GM20431 (cell line): ENCODE measurements at regions not wholly inside any gene's neighbourhood (a gene's known extent, or its start where the extent isn't known, plus 50 kb on each side); places are given as distances from the start of the nearest gene placed in this dataset.

Source experiments
- in situ Hi-C: fragments of 300-500 bp; cut with MseI, MboI; formaldehyde crosslinking; loops from one replicate; pipeline ENCODE4 v1.15.0; 2020; ENCODE audit warnings: low sequenced_read_pairs; ENCODE audit not compliant: unreplicated experiment

DNA sequence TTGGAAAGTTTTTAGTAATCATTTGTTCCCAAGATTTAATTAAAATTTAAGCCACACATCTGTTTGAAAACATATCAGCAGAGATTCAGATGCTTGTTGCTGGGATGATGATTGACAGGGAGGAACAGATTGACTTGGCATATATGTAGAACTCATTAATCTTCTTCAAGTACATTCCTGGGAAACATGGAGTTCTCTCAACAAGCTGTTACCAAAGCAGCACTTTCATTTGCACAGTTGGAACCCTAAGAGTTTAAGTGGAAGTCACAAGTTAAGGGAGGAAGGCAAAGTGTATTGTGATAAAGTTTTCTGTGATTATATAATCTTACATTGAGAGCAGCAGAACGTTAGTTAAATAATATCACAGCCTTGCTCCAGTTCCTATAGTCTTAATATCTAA lies 485.4 kb upstream of the CELF2 start:
- in situ Hi-C loops = no loop called here

DNA sequence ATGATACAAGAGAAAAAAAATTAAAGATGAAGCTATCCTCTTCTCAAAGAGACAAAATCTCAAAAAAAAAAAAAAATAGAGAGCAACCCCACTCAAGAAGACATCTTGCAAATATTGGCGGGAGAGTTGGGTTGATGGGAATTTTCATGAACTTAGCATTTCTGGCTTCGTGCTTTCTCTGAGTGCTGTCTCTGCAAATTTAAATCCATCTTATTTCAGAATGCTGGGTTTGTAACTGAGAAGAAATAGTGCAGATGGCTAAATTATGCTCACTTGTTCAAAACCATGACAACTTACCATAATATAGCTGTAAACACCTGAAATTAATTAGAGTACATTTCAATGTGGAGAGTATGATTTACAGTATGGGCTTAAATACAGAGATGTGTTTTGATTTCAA lies 484.8 kb upstream of the CELF2 start:
- in situ Hi-C loops = no loop called here

DNA sequence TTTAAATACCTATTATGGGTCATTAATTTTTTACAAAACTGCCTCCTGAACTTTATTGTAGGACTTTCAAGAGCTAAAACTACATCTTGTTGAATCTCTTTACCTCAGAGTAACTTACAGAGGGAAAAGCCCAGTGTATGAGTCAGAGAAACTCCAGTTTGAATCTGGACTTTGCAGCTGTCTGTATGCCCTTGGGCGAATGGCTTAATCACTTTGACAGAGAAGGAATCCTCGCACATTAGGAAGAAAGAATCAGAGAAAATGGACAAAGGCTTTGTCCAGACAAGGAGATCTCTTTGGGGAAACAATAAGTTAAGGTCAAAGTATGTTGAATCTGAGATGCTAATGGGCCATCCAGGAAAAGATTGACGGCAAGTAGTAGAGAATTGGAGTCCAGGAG lies 484.2 kb upstream of the CELF2 start:
- in situ Hi-C loops = no loop called here

DNA sequence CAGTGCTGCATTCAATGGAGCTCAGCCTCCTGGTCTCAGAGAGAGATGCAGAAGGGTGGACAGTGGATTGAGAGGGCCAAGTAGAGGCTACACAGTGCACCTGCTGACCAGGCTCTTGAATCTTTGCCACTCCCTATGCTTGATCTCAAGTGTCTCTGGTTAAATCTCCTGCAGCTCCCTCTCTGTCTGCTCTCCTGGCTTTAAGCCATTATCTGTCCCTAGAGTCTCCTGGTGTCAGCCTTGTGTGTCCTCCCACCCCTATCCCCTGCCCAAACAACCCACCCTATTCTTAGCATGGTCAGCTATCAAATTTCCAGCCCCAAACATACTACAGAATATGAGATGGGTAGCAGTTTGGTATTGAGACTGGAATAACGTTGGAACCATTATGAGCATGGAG lies 479.3 kb upstream of the CELF2 start:
- in situ Hi-C loops = no loop called here

DNA sequence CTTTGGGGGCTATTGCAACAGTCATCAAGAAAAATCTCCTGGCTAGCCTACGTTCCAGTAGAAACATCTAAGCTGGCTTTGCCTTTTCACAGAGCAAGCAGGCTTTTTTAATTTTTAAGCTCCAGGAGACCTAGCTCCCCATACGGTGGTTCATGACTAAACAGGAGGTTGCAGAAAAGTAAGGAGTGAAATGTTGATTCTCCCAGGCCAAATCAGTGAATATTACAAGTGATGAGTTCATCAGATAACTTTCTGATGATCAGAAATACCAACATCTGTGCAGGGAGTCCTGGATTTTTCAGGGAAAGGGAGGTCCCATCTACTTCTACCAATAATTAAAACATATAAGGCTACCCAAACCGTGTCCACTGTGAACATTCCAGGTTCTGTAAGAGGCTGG lies 477.3 kb upstream of the CELF2 start:
- in situ Hi-C loops = no loop called here

DNA sequence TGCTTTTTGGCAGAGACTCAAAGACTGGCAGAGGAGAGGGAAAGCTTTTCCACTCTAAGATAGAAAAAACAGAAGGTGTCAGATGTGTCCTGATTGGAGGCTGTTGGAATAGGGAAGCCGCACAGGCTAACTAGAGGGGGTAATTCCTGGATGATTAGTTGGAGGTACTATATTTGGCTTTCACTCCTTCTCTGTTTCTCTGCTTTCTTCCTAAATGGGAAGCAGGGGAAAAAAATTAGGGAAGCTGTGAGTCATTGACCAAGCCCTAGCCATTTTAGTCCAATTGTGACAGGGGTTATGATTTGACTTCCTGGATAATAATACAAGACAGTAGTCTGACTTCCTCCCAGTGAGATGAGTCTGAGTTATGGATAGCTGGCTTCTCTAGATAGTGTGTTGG lies 475.2 kb upstream of the CELF2 start:
- in situ Hi-C loops = no loop called here

DNA sequence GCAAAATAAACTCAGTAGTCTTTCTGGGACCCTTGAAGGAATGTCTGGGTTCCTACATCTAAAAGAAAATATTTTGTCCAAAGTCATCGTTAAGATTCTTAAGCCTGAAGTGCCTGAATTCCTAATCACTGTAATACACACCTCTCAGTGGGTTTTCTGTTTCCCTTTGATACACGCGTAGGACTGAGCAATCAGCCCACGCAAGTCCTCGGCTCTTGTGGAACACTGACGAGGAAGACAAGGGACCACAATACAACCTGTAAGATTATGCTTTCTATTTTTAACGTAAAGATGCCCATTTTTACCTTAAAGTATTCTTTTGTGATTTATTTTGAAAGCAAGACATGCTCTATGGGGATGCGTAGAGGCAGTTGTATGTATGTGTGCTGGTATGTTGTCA lies 472.8 kb upstream of the CELF2 start:
- in situ Hi-C loops = no loop called here

DNA sequence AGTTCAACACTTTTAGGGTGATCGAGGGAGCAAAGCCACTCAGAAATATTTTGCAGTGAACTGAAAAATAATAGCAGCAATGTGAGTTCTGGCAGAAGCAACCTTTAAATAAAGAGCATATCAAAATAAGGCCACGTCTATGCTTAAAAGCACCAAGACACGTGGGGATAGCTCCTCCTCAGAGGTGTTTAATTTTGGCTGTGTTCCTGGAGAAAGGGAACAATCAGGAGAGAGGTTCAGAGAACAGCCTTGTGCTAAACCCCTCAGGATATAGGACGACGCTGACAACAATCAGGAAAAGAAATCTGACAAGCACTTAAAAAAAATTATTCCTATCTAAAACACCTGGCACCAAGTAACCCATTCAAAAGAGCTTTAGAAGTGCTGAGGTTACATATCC lies 471.9 kb upstream of the CELF2 start:
- in situ Hi-C loops = no loop called here

DNA sequence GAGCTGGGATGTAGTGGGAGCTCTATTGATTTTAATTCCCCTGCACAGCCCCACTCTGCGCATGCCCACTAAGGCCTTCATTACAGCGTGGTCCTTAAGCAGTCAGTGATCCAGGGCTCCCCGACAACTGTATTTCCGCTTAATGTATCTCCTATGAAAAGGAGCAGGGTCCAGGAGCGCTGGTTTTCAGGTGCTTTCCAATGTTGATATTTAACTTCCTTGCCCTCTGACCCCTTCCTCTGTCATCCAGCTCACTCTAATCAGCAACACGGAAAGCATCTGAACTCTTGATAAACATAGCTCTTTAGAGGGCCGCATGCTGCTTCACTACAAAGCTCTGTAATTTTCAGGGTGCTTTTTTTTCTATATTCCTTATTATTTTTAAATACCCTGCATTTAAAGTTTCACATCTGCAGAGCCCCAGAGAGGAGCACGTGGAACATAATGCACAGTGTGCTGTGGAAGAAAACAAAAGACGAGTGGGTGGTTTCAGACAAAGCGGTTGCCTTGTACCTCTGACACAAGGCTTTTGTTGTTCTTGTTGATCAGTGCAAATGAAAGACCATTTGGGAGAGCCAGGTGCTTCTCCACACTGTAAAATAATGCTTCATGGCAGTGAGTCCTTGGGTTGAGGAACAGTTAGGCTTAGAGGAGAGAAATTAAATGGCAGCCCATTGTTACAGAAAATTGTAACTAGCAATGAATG lies 465.9 kb upstream of the CELF2 start:
- in situ Hi-C loops = no loop called here

DNA sequence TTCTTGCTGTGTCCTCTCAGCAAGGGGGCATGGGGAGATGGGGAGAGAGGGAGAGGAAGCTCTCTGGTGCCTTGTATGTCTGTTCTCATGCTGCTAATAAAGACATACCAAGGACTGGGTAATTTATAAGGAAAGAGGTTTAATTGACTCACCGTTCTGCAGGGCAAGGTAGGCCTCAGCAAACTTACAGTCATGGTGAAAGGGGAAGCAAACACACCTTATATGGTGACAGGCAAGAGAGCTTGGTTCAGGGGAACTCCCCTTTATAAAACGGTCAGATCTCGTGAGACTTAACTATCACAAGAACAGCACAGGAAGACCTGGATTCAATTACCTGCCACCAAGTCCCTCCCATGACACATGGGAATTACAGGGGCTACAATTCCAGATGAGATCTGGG lies 464.7 kb upstream of the CELF2 start:
- in situ Hi-C loops = no loop called here

DNA sequence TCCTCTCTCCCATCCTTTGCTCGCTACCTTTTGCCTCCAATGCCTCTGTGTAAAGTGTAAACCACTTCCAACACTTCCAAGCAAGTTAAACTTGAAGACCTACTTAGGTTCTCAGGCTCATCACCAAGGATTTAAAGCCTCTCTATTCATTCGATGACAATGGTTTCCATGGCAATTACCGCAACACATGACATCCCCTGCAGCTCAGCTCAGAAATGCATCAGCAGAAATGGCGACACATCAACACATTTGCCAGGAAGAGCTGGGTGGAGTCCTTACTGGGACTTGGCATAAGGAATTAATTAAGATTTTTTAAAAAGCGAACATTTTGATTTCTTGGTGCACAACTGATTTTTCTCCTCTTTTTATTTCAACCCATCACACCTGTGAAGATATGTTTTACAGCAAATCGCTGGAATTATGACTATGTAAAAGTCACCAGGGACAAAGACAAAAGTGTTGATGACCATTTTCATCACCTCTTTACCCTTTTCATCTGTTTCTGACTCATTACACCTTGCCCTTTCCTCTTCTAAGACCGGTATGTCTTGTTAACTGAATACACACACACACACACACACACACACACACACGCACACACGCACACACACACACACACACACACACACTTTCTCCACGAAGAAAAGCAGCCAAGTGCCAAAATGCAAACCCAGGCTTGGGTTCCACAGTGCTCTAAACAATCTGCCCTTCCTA lies 453.4 kb upstream of the CELF2 start:
- in situ Hi-C loops = no loop called here

DNA sequence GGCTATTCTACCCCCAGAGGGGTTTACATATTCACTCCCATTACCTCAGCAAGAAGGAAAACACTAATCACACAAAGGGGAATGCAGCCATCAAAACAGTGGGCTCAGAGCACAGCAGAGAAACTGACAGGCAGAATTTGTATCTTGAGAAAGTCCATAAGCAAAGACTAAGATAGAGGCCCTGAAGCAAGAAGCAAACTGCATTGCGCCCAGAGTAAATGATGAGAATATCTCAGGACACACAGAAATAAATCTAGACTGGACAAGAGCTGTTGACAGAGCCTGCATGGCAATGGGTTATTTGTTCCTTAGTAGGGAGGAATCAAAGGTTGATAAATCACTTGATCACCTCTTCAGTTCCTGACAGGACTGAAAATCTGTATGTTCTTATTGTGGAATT lies 440.7 kb upstream of the CELF2 start:
- in situ Hi-C loops = no loop called here

DNA sequence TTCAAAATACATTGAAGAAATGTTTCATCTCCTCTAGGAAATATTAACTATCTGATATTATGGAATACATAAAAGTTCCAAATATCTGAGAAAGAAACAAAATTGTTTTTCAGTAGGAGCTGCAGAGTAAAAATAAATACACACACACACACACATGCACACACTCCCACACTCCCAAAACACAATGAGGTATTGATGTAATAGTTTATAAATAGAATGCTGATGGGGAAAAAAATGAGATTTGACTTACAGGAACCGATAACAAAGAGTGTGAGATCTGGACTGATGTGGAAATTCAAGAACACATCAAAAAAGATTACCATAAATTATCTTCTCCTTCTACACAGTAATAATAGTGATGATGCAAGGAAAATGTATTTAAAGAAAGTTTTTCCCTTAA lies 438.0 kb upstream of the CELF2 start:
- in situ Hi-C loops = no loop called here

DNA sequence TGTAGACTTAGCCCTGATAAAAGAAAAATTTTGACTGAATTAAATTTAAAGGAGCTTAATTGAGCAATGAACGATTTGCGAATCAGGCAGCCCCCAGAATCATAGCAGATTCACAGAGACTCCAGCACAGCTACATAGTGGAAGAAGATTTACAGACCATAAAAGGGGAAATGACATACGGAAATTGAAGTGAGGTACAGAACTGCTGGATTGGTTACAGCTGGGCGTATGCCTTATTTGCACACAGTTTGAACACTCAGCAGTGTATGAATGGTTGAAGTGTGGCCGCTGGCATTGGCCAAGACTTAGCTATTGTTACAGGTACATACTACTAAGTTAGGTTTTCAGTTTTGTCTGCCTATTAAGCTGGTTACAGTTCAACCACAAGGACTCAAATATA lies 433.5 kb upstream of the CELF2 start:
- in situ Hi-C loops = no loop called here

DNA sequence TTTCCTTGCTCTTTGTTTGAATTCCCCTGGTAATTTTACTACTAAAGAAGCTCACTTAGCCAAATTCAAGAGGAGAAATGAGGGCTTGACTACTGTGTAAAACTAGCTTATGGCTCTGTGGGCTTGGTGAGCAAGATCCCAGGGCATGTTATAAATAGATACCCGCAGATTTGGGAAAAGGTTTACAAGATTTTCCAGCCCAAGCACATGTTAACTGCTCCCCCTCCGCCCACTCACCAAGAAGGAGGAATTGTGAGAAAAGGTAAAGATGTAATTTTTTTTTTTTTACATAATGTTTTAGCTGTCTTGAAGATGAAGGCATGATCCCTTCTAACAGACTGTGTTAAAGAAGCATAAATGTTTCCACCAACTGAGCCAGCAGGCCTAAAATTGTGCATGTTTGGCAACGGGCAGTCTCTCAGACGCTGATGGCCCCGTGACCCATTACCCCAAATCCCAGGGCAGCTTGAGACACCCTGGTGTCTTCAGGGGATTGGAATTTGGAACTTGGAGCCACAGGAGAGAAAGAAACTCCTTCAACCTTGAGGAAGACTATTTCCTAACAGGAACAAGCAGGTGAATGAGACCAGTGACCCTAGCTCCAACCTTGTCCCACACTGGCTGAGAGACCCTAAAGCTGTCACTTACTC lies 429.8 kb upstream of the CELF2 start:
- in situ Hi-C loops = no loop called here

DNA sequence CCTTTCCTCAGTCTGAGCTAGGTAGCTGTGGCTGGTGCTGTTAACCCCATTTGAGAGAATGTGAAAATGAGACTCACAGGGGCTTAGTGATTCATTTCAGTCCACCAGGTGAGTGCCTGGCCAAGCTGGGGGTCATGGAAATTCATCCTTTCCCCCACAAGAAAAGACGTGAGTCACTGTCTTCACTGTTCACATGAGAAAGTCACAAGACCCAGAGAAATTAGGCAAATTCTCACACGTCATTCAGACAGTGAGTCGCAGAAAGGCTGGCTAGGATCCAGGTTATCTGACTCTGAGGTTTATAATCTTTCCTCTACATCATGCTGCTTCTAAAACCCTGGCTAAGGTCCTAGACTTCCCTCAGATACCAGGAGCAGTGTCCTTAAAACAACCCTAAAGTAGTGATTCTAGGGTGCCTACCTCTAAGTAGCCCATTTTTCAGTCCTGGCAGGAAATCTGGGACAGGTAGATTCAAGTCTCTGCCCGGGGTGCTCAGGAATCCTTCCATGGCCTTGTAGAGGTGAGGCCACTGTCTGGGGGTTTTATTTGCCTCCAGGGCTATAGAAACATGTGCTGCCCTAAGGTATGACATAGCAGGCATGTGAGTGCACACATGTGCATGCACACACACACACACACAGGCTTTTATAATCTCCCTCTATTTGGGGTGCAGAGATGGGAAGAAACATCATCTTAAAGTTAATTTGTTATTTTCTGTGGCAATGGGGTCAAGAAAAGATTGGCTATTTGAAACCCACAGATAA lies 427.9 kb upstream of the CELF2 start:
- in situ Hi-C loops = no loop called here

DNA sequence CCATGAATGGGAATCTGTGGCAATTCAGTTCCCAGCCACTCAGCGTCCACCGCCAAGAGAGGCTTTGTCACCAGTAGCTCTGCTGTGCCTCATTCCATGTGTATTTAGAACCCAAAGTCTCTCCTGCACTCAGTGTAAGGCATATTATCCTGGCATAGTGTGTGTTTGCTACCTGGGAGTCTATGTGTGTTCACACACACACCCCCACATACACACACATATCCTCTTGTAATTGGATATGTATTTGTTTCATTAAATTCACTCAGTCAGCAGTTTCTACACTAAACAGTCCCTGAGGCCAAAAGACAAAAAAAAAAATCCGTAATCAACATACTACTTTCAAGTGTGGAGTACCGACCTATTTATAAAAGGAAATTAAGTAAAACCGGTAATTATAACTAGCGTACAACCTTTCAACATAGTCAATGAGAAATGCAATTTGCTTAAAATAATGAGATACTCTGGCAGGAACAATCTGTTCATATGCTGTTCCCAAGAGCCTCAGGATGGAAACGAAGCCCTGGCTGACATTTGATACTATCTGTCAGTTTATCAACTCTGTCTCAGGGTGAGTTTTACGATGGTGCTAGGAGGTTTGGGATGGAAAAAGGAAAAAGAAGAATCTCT lies 425.8 kb upstream of the CELF2 start:
- in situ Hi-C loops = no loop called here

DNA sequence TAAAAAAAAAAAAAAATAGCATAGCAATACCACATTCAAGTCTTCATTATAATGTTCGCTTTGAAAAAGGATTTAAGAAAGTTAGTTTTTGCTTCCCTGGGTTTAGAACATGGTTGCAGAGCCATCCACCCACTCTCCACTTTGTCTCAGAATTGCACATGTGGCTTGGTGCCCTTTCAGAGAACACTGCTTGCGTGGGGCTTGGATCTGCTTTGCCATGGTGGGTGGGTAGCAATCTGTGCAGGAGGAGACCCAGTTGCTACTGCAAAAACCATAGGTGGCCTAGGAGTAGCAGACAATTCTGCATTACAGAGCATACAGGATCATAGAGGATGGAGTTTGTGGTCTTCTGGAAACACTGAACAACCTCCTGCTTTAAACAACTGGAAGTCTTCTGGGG lies 421.4 kb upstream of the CELF2 start:
- in situ Hi-C loops = no loop called here

DNA sequence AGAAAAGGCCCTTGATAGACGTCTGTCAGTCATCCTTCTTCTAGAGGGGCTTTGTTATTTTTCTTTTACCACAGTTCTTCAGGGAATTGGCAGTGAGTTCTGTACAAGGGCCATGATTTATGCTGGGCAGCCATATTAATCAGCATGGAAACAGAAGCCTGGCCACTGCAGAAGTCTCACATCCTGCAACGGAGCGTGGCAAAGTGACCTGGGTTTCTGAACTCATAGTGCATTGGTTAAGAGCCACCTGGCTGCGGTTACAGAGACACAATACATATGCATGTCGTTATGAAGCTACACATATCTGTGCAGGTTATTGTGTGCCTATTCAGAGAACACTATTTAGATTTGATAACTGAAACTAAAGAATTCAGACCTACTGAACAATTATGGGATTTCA lies 419.4 kb upstream of the CELF2 start:
- in situ Hi-C loops = no loop called here

DNA sequence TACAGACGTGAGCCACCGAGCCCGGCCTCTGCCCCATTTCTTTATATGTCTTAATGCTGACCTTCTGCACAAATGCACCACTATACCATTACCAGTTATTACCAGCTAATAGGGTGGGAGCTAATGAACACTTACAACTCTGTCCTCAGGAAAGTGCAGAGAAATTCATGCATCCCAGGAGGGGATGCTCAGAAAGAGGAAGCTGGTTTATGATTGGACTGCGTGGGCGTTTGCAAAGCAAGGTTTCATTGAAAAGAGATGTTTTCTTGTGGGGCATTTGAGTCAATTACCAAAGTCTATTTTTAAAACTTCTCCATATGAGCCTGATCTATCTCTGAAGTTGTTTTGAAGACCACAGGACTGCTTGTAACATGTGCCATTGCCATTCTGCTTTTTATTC lies 417.7 kb upstream of the CELF2 start:
- in situ Hi-C loops = no loop called here
